GM23248 (cell line): ENCODE measurements at regions not wholly inside any gene's neighbourhood (a gene's known extent, or its start where the extent isn't known, plus 50 kb on each side); places are given as distances from the start of the nearest gene placed in this dataset.

Source experiments
- DNase-seq: peaks from one replicate; pipeline ENCODE4 v3.0.0-alpha.2; 2015
- H2AFZ ChIP-seq: fragments of 200-600 bp; sonication (generic); 2 replicates; pipeline ENCODE4 v1.6.1; 2016; ENCODE audit warnings: antibody characterized with exemption
- H3F3A ChIP-seq: fragments of 200-600 bp; sonication (generic); 2 replicates; pipeline ENCODE4 v1.6.1; 2016; ENCODE audit warnings: mild to moderate bottlenecking, antibody characterized with exemption, mixed run types; ENCODE audit not compliant: insufficient read depth
- H3K27ac ChIP-seq: fragments of 200-600 bp; sonication (generic); 2 replicates; pipeline ENCODE4 v1.5.1; 2016; ENCODE audit warnings: mild to moderate bottlenecking
- H3K27me3 ChIP-seq: fragments of 200-600 bp; sonication (generic); replicated peaks from 2 replicates; pipeline ENCODE4 v1.6.1; 2016; ENCODE audit warnings: mild to moderate bottlenecking; ENCODE audit not compliant: insufficient read depth
- H3K36me3 ChIP-seq: fragments of 200-600 bp; sonication (generic); 2 replicates; pipeline ENCODE4 v1.6.1; 2016; ENCODE audit warnings: low read depth, mild to moderate bottlenecking
- H3K4me1 ChIP-seq: fragments of 200-600 bp; sonication (generic); 2 replicates; pipeline ENCODE4 v1.6.1; 2016; ENCODE audit warnings: mild to moderate bottlenecking; ENCODE audit not compliant: insufficient read depth
- H3K4me2 ChIP-seq: fragments of 200-600 bp; sonication (generic); one replicate; pipeline ENCODE4 v1.6.1; 2016; ENCODE audit warnings: mild to moderate bottlenecking; ENCODE audit not compliant: unreplicated experiment
- H3K4me3 ChIP-seq: fragments of 200-600 bp; sonication (generic); 2 replicates; pipeline ENCODE4 v1.5.1; 2016; ENCODE audit warnings: mild to moderate bottlenecking
- H3K79me2 ChIP-seq: fragments of 200-600 bp; sonication (generic); 2 replicates; pipeline ENCODE4 v1.6.1; 2016; ENCODE audit warnings: mild to moderate bottlenecking; ENCODE audit not compliant: insufficient read depth
- H3K9ac ChIP-seq: fragments of 200-600 bp; sonication (generic); 2 replicates; pipeline ENCODE4 v1.6.1; 2016; ENCODE audit warnings: mild to moderate bottlenecking
- H3K9me2 ChIP-seq: fragments of 200-600 bp; sonication (generic); 2 replicates; pipeline ENCODE4 v1.6.1; 2016; ENCODE audit warnings: mixed run types, mild to moderate bottlenecking, moderate library complexity; ENCODE audit not compliant: insufficient read depth
- H3K9me3 ChIP-seq: fragments of 200-600 bp; sonication (generic); one replicate; pipeline ENCODE4 v1.6.1; 2017; ENCODE audit warnings: low read depth
- H4K20me1 ChIP-seq: fragments of 200-600 bp; sonication (generic); 2 replicates; pipeline ENCODE4 v1.6.0; 2016; ENCODE audit not compliant: insufficient read depth
- EZH2 ChIP-seq: fragments of 200-600 bp; sonication (generic); IDR thresholded peaks from 2 replicates; pipeline ENCODE4 v1.6.1; 2018; ENCODE audit warnings: antibody characterized with exemption, mild to moderate bottlenecking; ENCODE audit not compliant: insufficient read depth, poor library complexity, severe bottlenecking
- EZH2phosphoT487 ChIP-seq: fragments of 200-600 bp; sonication (generic); IDR thresholded peaks from 2 replicates; pipeline ENCODE4 v1.6.1; 2018; ENCODE audit warnings: antibody characterized with exemption, moderate library complexity, mild to moderate bottlenecking, low read depth; ENCODE audit not compliant: insufficient read depth
- WGBS, 2 experiments: methylation state at CpG; one replicate each; pipeline ENCODE4 v1.1.6; 2015 to 2017; ENCODE audit warnings: low lambda C conversion rate in 2 of 2, low coverage in 1 of 2; ENCODE audit errors: missing lambda C conversion rate in 2 of 2; 5-methylcytosine and 5-hydroxymethylcytosine counted together
- in situ Hi-C: fragments of 300-500 bp; cut with MboI; formaldehyde crosslinking; loops from 2 replicates; pipeline ENCODE4 v1.15.0; 2020

DNA sequence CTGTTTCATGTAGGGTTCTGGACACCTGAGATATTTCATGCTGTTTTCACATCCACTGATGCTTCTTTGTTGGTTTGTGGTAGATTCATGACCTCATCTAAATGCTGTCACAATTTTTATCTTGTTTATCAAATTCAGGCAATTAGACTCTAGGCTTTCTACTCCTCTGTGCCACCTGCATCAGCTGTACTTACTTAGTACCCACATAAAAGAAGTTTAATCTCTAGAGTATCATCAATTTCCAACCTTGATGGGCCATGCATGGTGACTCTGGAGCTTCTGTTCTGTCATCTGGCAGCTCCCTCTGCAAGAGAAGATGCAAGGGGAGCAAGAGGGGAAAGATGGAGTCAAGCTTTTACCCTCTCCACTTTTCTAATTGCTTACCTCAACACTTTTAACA, 195.9 kb upstream of the VWC2 start:
- H3K79me2 ChIP-seq, result no peaks in the 10 kb centered on the region
- no peak overlapping the region for H3K4me2 ChIP-seq
- H3K27me3 ChIP-seq, result no peaks in the 10 kb centered on the region
- TF ChIP-seq EZH2 (no peak), EZH2phosphoT487 (no peak)
- H3K9ac ChIP-seq, result no peak overlapping the region
- no peak overlapping the region for H2AFZ ChIP-seq
- no peaks in the 10 kb centered on the region for H3K9me2 ChIP-seq
- no peak overlapping the region for H3K27ac ChIP-seq
- H4K20me1 ChIP-seq, result no peaks in the 10 kb centered on the region
- in situ Hi-C loops, result no loop called here
- H3K9me3 ChIP-seq, result no peaks in the 10 kb centered on the region
- H3K36me3 ChIP-seq, result no peaks in the 10 kb centered on the region
- no peak for DNase-seq
- no peak overlapping the region for H3K4me3 ChIP-seq
- H3K4me1 ChIP-seq, result no peaks in the 10 kb centered on the region
- no peaks in the 10 kb centered on the region for H3F3A ChIP-seq

DNA sequence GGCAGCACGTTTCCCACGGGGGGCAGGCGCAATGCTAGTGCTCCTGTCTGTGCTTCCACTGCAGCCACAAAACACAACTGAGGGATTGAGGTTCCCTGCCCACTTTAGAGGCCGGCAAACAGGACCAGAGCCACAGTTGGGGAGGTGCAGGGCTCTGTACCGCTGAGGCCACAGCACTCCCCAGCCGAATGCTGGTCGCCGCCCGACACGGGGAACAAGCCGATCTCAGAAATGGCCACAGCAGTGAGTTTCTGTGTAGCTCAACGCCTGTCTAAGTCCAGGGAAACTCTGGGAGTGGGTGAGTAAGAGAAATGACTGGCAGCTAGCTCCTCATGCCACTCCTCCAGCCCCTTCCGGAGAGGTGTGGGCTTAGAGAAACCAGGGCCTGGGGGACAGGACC, 194.0 kb upstream of the VWC2 start:
- Histone ChIP-seq H3F3A (no peaks in the 10 kb centered on the region), H3K27ac (no peak overlapping the region), H3K79me2 (no peaks in the 10 kb centered on the region), H3K36me3 (no peaks in the 10 kb centered on the region), H3K4me1 (no peaks in the 10 kb centered on the region), H4K20me1 (no peaks in the 10 kb centered on the region), H3K9ac (no peak overlapping the region), H3K4me2 (no peak overlapping the region), H3K9me3 (no peaks in the 10 kb centered on the region), H2AFZ (no peak overlapping the region), H3K27me3 (no peaks in the 10 kb centered on the region), H3K4me3 (no peak overlapping the region), H3K9me2 (no peaks in the 10 kb centered on the region)
- no peak for DNase-seq
- TF ChIP-seq EZH2phosphoT487 (no peak), EZH2 (no peak)
- WGBS, 2 experiments, result 56 to 65% methylated on average over 11 to 13 of the region's 13 CpGs
- in situ Hi-C loops, result no loop called here

DNA sequence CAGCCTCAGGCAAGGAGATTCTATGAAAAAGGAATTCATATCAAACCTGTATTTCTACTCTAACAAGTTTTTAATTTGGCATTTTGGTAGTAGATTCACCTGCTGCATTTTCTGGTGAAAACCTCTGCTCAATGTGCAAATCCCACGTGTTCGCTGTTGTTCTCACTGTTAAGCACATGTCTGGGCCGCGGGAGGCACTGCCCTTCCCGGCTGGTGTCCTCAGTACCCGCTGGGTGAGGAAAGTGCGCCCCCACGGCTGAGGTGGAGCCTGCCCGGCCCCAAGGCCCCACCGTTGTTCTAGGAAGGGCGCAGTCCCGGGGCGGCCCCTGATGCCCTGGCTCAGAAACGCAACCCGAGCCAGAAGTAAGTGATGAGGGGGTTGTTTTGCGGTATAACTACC, 193.4 kb upstream of the VWC2 start:
- Histone ChIP-seq H3K36me3 (no peaks in the 10 kb centered on the region), H3F3A (no peaks in the 10 kb centered on the region), H3K4me3 (no peak overlapping the region), H4K20me1 (no peaks in the 10 kb centered on the region), H3K9ac (no peak overlapping the region), H3K27ac (no peak overlapping the region), H3K9me2 (no peaks in the 10 kb centered on the region), H2AFZ (no peak overlapping the region), H3K27me3 (no peaks in the 10 kb centered on the region), H3K4me1 (no peaks in the 10 kb centered on the region), H3K9me3 (no peaks in the 10 kb centered on the region), H3K4me2 (no peak overlapping the region), H3K79me2 (no peaks in the 10 kb centered on the region)
- 19 to 22% methylated on average over 16 of the region's 16 CpGs for WGBS, 2 experiments
- no peak for DNase-seq
- in situ Hi-C loops, result no loop called here
- TF ChIP-seq EZH2phosphoT487 (no peak), EZH2 (no peak)

DNA sequence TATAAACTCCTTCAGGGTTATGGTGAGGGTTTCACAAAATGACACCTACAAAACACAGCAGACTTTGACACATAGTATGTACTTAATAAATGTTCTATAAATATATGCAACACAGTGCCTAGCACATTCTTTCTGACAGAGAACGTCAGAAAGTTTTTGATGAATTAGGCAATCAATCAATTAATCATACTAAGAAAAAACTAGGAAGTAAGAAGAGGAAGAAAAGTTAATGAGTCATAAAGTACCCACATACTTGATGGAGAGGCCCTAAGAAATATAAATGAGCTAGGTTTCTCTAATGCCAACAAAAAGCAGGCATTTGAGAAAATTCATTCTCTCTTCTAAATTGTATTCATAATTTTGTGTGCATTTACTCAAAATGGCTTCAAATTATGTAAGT, 192.7 kb upstream of the VWC2 start:
- Histone ChIP-seq H3K27me3 (no peaks in the 10 kb centered on the region), H3K36me3 (no peaks in the 10 kb centered on the region), H3K9me2 (no peaks in the 10 kb centered on the region), H2AFZ (no peak overlapping the region), H3K27ac (no peak overlapping the region), H3K79me2 (no peaks in the 10 kb centered on the region), H3K9me3 (no peaks in the 10 kb centered on the region), H3K4me1 (no peaks in the 10 kb centered on the region), H3K4me3 (no peak overlapping the region), H4K20me1 (no peaks in the 10 kb centered on the region), H3F3A (no peaks in the 10 kb centered on the region), H3K9ac (no peak overlapping the region), H3K4me2 (no peak overlapping the region)
- in situ Hi-C loops, result no loop called here
- 0 to 5% methylated on average over 1 of the region's 1 CpG for WGBS, 2 experiments
- TF ChIP-seq EZH2phosphoT487 (no peak), EZH2 (no peak)
- DNase-seq, result no peak

DNA sequence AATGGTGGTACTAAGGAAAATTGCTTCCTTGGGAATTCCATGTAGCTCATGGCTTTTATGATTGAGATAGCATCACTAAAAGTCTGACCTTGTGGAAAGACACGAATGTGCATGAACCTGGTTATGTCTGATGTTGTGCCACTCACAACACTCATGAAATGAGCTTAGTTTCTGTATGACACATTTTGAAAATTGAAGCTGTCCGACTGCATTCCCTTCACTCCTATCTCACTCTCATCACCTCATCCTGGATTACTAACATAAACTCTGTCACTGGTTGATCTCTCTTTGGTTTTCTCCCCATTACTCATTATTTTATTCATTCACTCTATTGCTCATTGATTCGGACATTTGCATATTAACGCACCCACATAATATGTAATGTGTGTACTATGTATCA, 190.0 kb upstream of the VWC2 start:
- in situ Hi-C loops, result no loop called here
- Histone ChIP-seq H3K4me3 (no peak overlapping the region), H3K79me2 (no peaks in the 10 kb centered on the region), H3K9me2 (no peaks in the 10 kb centered on the region), H3K36me3 (no peaks in the 10 kb centered on the region), H3K27ac (no peak overlapping the region), H3K27me3 (no peaks in the 10 kb centered on the region), H2AFZ (no peak overlapping the region), H3K9ac (no peak overlapping the region), H3K9me3 (no peaks in the 10 kb centered on the region), H4K20me1 (no peaks in the 10 kb centered on the region), H3F3A (no peaks in the 10 kb centered on the region), H3K4me2 (no peak overlapping the region), H3K4me1 (no peaks in the 10 kb centered on the region)
- 21 to 25% methylated on average over 4 of the region's 4 CpGs for WGBS, 2 experiments
- DNase-seq, result no peak
- TF ChIP-seq EZH2phosphoT487 (no peak), EZH2 (no peak)
